Retinal pigment epithelial cell (primary cell): ENCODE measurements at regions not wholly inside any gene's neighbourhood (a gene's known extent, or its start where the extent isn't known, plus 50 kb on each side); places are given as distances from the start of the nearest gene placed in this dataset.
A peak's percentile ranks its signal among the peaks of the same experiment; 100 is the strongest.
"Not testable (repeated sequence)": the region's sequence is repeated elsewhere in the genome, so short reads cannot be mapped to it uniquely, and the experiment has no call there.

Experiments used
- DNase-seq: peaks from one replicate; pipeline ENCODE4 v3.0.0-alpha.2; 2010; ENCODE audit warnings: low read depth
- H3K4me3 ChIP-seq: 2 replicates; pipeline ENCODE4 v1.5.1; 2011; ENCODE audit warnings: mild to moderate bottlenecking, low read length, control low read depth, moderate library complexity
- TF ChIP-seq, protein P1 (sequence below): conservative IDR thresholded peaks from 2 replicates; pipeline ENCODE4 v1.5.1; 2011; ENCODE audit warnings: low read depth, low read length, control low read depth, inconsistent platforms

DNA sequence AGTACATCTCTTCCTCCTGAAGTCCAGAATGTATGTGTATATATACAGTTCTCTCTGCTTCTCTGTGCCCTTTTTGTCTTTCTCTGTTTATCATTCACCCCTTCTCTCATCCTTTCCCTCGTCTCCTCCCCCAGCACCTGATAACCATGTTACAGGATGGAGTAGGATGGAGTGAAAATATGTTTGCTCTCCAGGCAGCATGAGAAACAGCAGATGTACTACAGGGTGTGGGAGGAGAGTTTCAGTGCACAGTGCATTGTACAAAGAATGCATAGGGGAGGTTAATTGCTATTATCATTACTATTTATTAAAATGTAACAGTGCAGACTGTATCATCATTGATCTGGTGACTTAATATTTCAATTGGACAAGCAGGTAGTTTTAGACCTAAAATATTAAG is 104.5 kb downstream of the MFAP3L start:
- no peak for DNase-seq
- TF ChIP-seq, protein P1, sequence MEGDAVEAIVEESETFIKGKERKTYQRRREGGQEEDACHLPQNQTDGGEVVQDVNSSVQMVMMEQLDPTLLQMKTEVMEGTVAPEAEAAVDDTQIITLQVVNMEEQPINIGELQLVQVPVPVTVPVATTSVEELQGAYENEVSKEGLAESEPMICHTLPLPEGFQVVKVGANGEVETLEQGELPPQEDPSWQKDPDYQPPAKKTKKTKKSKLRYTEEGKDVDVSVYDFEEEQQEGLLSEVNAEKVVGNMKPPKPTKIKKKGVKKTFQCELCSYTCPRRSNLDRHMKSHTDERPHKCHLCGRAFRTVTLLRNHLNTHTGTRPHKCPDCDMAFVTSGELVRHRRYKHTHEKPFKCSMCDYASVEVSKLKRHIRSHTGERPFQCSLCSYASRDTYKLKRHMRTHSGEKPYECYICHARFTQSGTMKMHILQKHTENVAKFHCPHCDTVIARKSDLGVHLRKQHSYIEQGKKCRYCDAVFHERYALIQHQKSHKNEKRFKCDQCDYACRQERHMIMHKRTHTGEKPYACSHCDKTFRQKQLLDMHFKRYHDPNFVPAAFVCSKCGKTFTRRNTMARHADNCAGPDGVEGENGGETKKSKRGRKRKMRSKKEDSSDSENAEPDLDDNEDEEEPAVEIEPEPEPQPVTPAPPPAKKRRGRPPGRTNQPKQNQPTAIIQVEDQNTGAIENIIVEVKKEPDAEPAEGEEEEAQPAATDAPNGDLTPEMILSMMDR: no peak
- no peak overlapping the region for H3K4me3 ChIP-seq

DNA sequence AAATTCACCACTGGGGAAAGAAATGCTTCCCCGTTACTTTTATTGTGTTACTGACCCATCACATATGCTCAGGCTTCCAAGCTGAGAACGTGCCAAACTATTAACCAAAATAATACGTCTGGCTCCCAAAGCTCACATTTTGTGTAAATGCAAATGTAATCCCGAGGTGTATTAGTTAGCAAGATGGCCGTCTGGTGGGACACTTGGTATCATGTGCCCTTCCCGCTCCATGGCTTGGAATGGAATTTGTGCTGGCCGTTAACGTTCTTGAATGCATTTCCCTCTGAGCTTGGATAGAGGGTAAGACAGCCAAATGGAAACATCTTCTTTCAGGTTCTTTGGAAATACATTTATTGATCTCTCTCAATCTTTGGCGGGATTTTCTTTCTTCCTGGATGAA is 105.0 kb downstream of the MFAP3L start:
- no peak overlapping the region for H3K4me3 ChIP-seq
- TF ChIP-seq, protein P1: no peak

DNA sequence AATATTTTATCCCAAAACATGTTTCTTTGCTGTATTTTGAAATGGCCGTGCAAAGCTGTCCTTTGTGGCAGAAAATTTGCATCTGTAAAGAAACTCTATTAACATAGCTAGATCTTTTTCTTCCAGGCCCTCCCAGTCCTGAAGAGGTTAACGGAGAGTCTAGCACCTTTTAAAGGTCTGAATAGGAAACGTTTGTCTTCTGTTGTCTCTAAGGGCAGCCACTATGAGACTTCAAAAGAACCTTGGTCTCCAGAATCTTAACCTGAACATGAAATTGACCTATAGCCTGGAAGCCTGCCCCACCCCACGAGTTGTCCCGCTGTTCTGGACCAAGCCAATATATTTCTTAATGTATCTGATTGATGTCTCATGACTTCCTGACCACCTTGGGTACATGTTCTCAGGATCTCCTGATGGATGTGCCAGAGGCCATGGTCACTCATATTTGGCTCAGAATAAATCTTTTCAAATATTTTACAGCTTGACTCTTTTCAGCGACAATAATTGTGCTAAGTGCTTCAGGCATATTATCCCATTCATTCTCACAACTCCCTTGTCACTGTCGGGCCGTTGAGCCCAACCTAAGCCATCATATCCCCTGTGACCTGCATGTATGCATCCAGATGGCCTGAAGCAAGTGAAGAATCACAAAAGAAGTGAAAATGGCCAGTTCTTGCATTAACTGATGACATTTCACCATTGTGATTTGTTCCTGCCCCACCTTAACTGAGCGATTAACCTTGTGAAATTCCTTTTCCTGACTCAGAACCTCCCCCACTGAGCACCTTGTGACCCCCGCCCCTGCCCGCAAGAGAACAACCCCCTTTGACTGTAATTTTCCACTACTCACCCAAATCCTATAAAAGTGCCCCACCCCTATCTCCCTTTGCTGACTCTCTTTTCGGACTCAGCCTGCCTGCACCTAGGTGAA is 106.7 kb downstream of the MFAP3L start:
- H3K4me3 ChIP-seq, DNase-seq: not testable (repeated sequence)

More for the DNA sequence above, 105.0 kb downstream of the MFAP3L start:
- DNase-seq: no peak

DNA sequence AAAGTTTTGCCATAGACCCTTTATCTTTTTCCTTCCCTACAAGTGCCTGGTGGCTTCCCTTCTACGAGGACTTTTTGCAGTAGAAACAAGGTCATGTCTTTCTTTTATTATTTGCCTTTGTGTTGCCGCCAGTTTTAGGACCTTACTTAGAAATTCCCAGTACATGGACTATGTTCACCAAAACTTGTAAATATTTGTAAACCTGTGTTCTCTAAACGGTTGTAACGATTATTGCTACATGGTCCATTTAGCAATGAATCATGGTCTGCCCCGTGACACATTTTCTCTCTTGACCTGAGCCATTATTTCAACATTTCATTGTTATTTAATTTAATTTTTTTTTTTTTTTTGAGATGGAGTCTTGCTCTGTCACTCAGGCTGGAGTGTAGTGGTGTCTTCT is 110.7 kb downstream of the MFAP3L start:
- TF ChIP-seq, protein P1: no peak
- no peak overlapping the region for H3K4me3 ChIP-seq
- DNase-seq: no peak

DNA sequence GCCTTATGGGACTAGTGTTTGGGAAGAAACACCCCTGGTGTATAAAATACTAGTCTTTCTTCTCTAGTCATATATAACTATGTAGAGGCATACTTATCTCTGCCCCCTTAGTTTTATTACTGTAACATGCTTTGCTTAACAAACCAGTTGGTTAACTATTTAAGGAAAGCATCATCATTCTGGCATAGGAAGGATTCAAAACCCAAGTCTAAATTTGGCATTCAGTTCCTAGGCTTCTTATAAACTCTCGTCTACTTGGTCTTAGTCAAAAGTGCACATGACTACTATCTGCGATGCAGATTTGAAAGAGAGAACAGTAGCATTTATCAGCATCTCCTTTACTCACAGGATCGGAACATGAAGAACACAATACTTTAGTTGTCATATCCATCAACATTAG is 111.3 kb downstream of the MFAP3L start:
- no peak overlapping the region for H3K4me3 ChIP-seq
- TF ChIP-seq, protein P1: no peak
- DNase-seq: no peak

DNA sequence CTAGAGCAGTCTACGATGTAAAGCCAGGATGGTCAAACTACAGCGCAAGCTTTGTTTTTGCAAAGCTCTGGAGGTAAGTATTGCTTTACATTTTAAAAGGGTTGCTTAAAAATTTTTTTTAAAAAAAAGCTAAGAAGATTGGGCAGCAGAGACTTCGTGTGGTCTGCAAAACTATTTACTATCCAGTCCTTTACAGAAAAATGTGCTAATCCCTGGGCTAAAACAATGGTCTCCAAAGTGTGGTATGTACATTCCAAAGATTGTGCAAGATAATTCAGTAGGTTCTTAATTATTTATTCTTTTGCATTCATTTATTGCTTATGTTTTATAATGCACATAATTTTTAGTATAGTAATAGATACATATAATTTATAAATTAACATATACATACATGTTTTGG is 113.2 kb downstream of the MFAP3L start:
- DNase-seq: peak; percentile 87
- TF ChIP-seq, protein P1: no peak
- no peak overlapping the region for H3K4me3 ChIP-seq

DNA sequence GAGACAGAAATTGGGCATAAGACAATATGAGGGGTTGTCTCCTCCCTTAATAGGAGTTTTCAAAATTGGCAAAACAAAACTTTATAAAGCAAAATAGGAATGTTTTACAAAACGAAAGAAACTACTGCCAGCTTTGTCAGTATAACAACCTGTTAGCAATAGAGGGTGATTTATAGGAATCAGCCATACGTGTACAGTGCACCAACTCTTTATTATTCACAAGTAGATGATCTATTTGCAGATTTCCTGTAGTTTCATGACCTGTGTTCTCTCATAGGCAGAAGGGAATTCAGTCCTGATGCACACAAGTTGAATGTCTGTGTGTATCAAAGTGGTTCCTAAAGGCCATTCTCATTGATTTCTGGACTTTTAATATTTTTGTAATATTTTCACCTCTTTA is 116.3 kb downstream of the MFAP3L start:
- TF ChIP-seq, protein P1: no peak
- DNase-seq: no peak
- no peak overlapping the region for H3K4me3 ChIP-seq
